ENCODE measurements at regions not wholly inside any gene's neighbourhood (a gene's known extent, or its start where the extent isn't known, plus 50 kb on each side); places are given as distances from the start of the nearest gene placed in this dataset.

GRCh38 chr13:70284371-70284770, 176.1 kb upstream of the KLHL1 start:
- ChIA-PET CTCF (no interaction called here), POLR2A (no interaction called here)
- H3K4me3 ChIP-seq (ENCODE audit: low read depth, low read length) = no peak overlapping the region
- no peaks in the 10 kb centered on the region for H3K9me3 ChIP-seq (ENCODE audit: control insufficient read depth, insufficient read depth, low read depth, low read length)
- H3K27ac ChIP-seq (ENCODE audit: extremely low read depth, low read depth, low read length) = no peak overlapping the region
- H3K4me1 ChIP-seq (ENCODE audit: control insufficient read depth, insufficient read depth, low read length) = no peaks in the 10 kb centered on the region
- TF ChIP-seq ZNF776 (tag by site-specific recombination; IDR thresholded peaks at IDR 0.05; ENCODE audit: borderline replicate concordance) = no peak
- no peak for TF ChIP-seq ZNF596 (tag by site-specific recombination; IDR thresholded peaks at IDR 0.05)
- TF ChIP-seq ZNF549 (tag by site-specific recombination; IDR thresholded peaks at IDR 0.05) = no peak
- no peaks in the 10 kb centered on the region for H3K36me3 ChIP-seq (ENCODE audit: control insufficient read depth in 2 of 2, insufficient read depth in 1 of 2, low read length in 2 of 2)

DNA sequence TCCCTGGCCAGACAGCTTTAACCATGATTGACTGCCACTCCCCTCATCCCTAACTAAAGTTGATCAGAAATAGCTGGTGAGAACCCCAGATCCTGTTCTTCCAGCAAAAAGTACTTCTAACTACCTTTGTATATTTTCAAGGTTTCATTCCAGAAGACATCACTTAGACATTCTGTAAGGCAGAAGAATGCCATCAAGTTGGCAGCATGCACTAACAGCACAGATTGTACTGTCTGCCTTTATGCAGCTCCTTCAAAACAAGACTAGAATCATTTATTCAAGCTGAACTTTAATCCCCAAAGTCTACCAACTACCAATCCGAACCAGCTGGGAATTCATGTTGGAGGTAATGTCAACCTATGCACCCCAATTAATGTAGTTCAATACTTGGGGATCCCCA, 167.6 kb upstream of the KLHL1 start:
- no peaks in the 10 kb centered on the region for H3K9me3 ChIP-seq (ENCODE audit: control insufficient read depth, insufficient read depth, low read depth, low read length)
- CTCF ChIA-PET = no interaction called here
- H3K4me1 ChIP-seq (ENCODE audit: control insufficient read depth, insufficient read depth, low read length) = no peaks in the 10 kb centered on the region
- H3K4me3 ChIP-seq (ENCODE audit: low read depth, low read length) = no peak overlapping the region
- POLR2A ChIA-PET = no interaction called here
- H3K36me3 ChIP-seq (ENCODE audit: control insufficient read depth in 2 of 2, insufficient read depth in 1 of 2, low read length in 2 of 2) = no peaks in the 10 kb centered on the region
- no peak overlapping the region for H3K27ac ChIP-seq (ENCODE audit: extremely low read depth, low read depth, low read length)
- no peak for TF ChIP-seq ZBTB17 (tag by site-specific recombination; IDR thresholded peaks at IDR 0.05)
- TF ChIP-seq ZNF391 (tag by site-specific recombination; IDR thresholded peaks at IDR 0.05; ENCODE audit: borderline replicate concordance, low read depth) = no peak
- TF ChIP-seq GLI4 (tag by site-specific recombination; IDR thresholded peaks at IDR 0.05) = no peak
- TF ChIP-seq ZNF521 (tag by site-specific recombination; IDR thresholded peaks at IDR 0.05) = no peak
- no peak for TF ChIP-seq GLIS2 (tag by site-specific recombination; IDR thresholded peaks at IDR 0.05)
- no peak for TF ChIP-seq ZNF114 (tag by site-specific recombination; IDR thresholded peaks at IDR 0.05)
- no peak for TF ChIP-seq ZNF514 (tag by site-specific recombination; IDR thresholded peaks at IDR 0.05)
- no peak for TF ChIP-seq ZNF555 (tag by site-specific recombination; conservative IDR thresholded peaks at IDR 0.05)
- TF ChIP-seq ZNF560 (tag by site-specific recombination; IDR thresholded peaks at IDR 0.05; ENCODE audit: borderline replicate concordance) = no peak
- TF ChIP-seq, protein P1, sequence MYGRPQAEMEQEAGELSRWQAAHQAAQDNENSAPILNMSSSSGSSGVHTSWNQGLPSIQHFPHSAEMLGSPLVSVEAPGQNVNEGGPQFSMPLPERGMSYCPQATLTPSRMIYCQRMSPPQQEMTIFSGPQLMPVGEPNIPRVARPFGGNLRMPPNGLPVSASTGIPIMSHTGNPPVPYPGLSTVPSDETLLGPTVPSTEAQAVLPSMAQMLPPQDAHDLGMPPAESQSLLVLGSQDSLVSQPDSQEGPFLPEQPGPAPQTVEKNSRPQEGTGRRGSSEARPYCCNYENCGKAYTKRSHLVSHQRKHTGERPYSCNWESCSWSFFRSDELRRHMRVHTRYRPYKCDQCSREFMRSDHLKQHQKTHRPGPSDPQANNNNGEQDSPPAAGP (tag by site-specific recombination; IDR thresholded peaks at IDR 0.05) = no peak
- no peak for TF ChIP-seq SP2 (tag by site-specific recombination; IDR thresholded peaks at IDR 0.05)
- no peak for TF ChIP-seq ZNF133 (tag by site-specific recombination; IDR thresholded peaks at IDR 0.05)
- TF ChIP-seq BCL11B (tag by site-specific recombination; IDR thresholded peaks at IDR 0.05; ENCODE audit: low read depth) = no peak

DNA sequence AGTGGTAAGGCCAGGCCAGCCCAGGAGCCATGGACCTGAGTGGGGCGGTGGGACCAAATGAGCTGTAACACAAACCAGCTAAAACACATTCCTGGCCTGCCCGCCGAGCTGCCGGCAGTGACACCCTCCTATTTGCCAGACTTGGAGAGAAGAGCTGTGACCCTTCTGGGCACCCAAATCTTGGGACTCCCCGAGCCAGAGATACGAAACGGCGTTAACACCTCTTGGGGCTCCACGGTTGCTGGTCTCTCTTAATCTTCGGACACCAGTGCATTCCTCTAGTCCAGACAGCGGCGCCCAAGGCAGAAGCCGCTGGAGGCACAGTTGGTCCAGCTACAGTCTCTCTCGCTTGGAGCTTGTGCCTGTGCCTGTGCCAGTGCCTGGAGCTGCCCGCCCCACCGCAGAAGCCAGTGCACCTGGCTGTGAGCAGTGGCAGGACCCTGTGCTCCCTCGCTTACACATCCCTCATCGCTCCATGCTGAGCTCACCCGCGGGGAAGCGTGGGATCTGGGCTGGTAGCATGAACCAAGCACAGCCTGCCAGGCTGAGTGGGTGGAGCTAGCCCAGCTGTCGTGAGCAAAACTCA, 147.2 kb upstream of the KLHL1 start:
- H3K36me3 ChIP-seq (ENCODE audit: control insufficient read depth in 2 of 2, insufficient read depth in 1 of 2, low read length in 2 of 2) = no peaks in the 10 kb centered on the region
- H3K27ac ChIP-seq (ENCODE audit: extremely low read depth, low read depth, low read length) = no peak overlapping the region
- TF ChIP-seq, protein P2, sequence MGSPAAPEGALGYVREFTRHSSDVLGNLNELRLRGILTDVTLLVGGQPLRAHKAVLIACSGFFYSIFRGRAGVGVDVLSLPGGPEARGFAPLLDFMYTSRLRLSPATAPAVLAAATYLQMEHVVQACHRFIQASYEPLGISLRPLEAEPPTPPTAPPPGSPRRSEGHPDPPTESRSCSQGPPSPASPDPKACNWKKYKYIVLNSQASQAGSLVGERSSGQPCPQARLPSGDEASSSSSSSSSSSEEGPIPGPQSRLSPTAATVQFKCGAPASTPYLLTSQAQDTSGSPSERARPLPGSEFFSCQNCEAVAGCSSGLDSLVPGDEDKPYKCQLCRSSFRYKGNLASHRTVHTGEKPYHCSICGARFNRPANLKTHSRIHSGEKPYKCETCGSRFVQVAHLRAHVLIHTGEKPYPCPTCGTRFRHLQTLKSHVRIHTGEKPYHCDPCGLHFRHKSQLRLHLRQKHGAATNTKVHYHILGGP (tag by site-specific recombination; IDR thresholded peaks at IDR 0.05) = no peak
- TF ChIP-seq, protein P3, sequence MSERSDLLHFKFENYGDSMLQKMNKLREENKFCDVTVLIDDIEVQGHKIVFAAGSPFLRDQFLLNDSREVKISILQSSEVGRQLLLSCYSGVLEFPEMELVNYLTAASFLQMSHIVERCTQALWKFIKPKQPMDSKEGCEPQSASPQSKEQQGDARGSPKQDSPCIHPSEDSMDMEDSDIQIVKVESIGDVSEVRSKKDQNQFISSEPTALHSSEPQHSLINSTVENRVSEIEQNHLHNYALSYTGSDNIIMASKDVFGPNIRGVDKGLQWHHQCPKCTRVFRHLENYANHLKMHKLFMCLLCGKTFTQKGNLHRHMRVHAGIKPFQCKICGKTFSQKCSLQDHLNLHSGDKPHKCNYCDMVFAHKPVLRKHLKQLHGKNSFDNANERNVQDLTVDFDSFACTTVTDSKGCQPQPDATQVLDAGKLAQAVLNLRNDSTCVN (tag by site-specific recombination; optimal IDR thresholded peaks at IDR 0.05) = no peak
- TF ChIP-seq ZNF302 (tag by site-specific recombination; IDR thresholded peaks at IDR 0.05; ENCODE audit: low read depth) (no peak), ZFP3 (tag by site-specific recombination; IDR thresholded peaks at IDR 0.05; ENCODE audit: low read depth) (no peak), ZNF341 (tag by site-specific recombination; IDR thresholded peaks at IDR 0.05; ENCODE audit: low read depth) (no peak), ZNF549 (tag by site-specific recombination; IDR thresholded peaks at IDR 0.05) (no peak), GLI2 (tag by site-specific recombination; IDR thresholded peaks at IDR 0.05; ENCODE audit: borderline replicate concordance, low read depth) (no peak), GLIS2 (tag by site-specific recombination; IDR thresholded peaks at IDR 0.05) (no peak), ZNF626 (tag by site-specific recombination; IDR thresholded peaks at IDR 0.05) (no peak)
- H3K9me3 ChIP-seq (ENCODE audit: control insufficient read depth, insufficient read depth, low read depth, low read length) = no peaks in the 10 kb centered on the region
- H3K4me3 ChIP-seq (ENCODE audit: low read depth, low read length) = no peak overlapping the region
- POLR2A ChIA-PET = no interaction called here
- CTCF ChIA-PET = no interaction called here
- H3K4me1 ChIP-seq (ENCODE audit: control insufficient read depth, insufficient read depth, low read length) = no peaks in the 10 kb centered on the region

All from HEK293 (cell line).